ENCODE measurements at regions not wholly inside any gene's neighbourhood (a gene's known extent, or its start where the extent isn't known, plus 50 kb on each side); places are given as distances from the start of the nearest gene placed in this dataset.

GRCh38 chrX:144275843-144276242 lies 392.0 kb downstream of the UBE2NL start:
- DNase-seq (ENCODE audit: low read depth, low spot score): no peak
- H3K27me3 ChIP-seq (ENCODE audit: control insufficient read depth, extremely low read depth, insufficient read depth, low read length): no peaks in the 10 kb centered on the region
- H3K9me1 ChIP-seq (ENCODE audit: control insufficient read depth, extremely low read depth, insufficient read depth, low read length): no peaks in the 10 kb centered on the region
- H4K20me1 ChIP-seq (ENCODE audit: control insufficient read depth, extremely low read depth, insufficient read depth, low read length): no peaks in the 10 kb centered on the region
- no peak overlapping the region for H3K4me2 ChIP-seq (ENCODE audit: control insufficient read depth, extremely low read depth, insufficient read depth, low read depth, low read length)
- H2AFZ ChIP-seq (ENCODE audit: control insufficient read depth, low read length): no peak overlapping the region
- no peak overlapping the region for H3K4me3 ChIP-seq (ENCODE audit: control insufficient read depth in 2 of 3, extremely low read depth in 1 of 3, insufficient read depth in 2 of 3, low read depth in 1 of 3, low read length in 3 of 3)
- dilution Hi-C loops (cut with MboI; ENCODE audit: extremely low pct_ligation_motif_present, low sequenced_read_pairs): no loop called here
- no peaks in the 10 kb centered on the region for H3K9me3 ChIP-seq (ENCODE audit: control insufficient read depth, low read depth, low read length)
- no peak overlapping the region for H3K9ac ChIP-seq (ENCODE audit: control insufficient read depth, extremely low read depth, insufficient read depth, low read length)
- no peaks in the 10 kb centered on the region for H3K4me1 ChIP-seq (ENCODE audit: control insufficient read depth, extremely low read depth, insufficient read depth, low read length)
- no peak overlapping the region for H3K27ac ChIP-seq (ENCODE audit: control insufficient read depth, insufficient read depth, low read length)
- TF ChIP-seq, protein P1, sequence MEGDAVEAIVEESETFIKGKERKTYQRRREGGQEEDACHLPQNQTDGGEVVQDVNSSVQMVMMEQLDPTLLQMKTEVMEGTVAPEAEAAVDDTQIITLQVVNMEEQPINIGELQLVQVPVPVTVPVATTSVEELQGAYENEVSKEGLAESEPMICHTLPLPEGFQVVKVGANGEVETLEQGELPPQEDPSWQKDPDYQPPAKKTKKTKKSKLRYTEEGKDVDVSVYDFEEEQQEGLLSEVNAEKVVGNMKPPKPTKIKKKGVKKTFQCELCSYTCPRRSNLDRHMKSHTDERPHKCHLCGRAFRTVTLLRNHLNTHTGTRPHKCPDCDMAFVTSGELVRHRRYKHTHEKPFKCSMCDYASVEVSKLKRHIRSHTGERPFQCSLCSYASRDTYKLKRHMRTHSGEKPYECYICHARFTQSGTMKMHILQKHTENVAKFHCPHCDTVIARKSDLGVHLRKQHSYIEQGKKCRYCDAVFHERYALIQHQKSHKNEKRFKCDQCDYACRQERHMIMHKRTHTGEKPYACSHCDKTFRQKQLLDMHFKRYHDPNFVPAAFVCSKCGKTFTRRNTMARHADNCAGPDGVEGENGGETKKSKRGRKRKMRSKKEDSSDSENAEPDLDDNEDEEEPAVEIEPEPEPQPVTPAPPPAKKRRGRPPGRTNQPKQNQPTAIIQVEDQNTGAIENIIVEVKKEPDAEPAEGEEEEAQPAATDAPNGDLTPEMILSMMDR (optimal IDR thresholded peaks at IDR 0.05 in 1 of 3, IDR thresholded peaks at IDR 0.05 in 1 of 3, conservative IDR thresholded peaks at IDR 0.05 in 1 of 3; ENCODE audit: extremely low read depth in 1 of 3, insufficient read depth in 2 of 3, low read length in 3 of 3): no peak
- TF ChIP-seq EZH2 (IDR thresholded peaks at IDR 0.05; ENCODE audit: low read length): no peak
- FAIRE-seq: no peak
- H3K36me3 ChIP-seq (ENCODE audit: control insufficient read depth in 2 of 2, extremely low read depth in 1 of 2, insufficient read depth in 2 of 2, low read length in 2 of 2): no peaks in the 10 kb centered on the region
- no peaks in the 10 kb centered on the region for H3K79me2 ChIP-seq (ENCODE audit: control insufficient read depth, insufficient read depth, low read length)

- Histone ChIP-seq H2AFZ (ENCODE audit: control insufficient read depth, low read length) (no peak overlapping the region), H3K27me3 (ENCODE audit: control insufficient read depth, extremely low read depth, insufficient read depth, low read length) (no peaks in the 10 kb centered on the region), H3K4me3 (ENCODE audit: control insufficient read depth in 2 of 3, extremely low read depth in 1 of 3, insufficient read depth in 2 of 3, low read depth in 1 of 3, low read length in 3 of 3) (no peak overlapping the region), H3K36me3 (ENCODE audit: control insufficient read depth in 2 of 2, extremely low read depth in 1 of 2, insufficient read depth in 2 of 2, low read length in 2 of 2) (no peaks in the 10 kb centered on the region), H3K9ac (ENCODE audit: control insufficient read depth, extremely low read depth, insufficient read depth, low read length) (no peak overlapping the region), H3K79me2 (ENCODE audit: control insufficient read depth, insufficient read depth, low read length) (no peaks in the 10 kb centered on the region), H3K27ac (ENCODE audit: control insufficient read depth, insufficient read depth, low read length) (no peak overlapping the region), H4K20me1 (ENCODE audit: control insufficient read depth, extremely low read depth, insufficient read depth, low read length) (no peaks in the 10 kb centered on the region), H3K9me1 (ENCODE audit: control insufficient read depth, extremely low read depth, insufficient read depth, low read length) (no peaks in the 10 kb centered on the region), H3K9me3 (ENCODE audit: control insufficient read depth, low read depth, low read length) (no peaks in the 10 kb centered on the region), H3K4me1 (ENCODE audit: control insufficient read depth, extremely low read depth, insufficient read depth, low read length) (no peaks in the 10 kb centered on the region), H3K4me2 (ENCODE audit: control insufficient read depth, extremely low read depth, insufficient read depth, low read depth, low read length) (no peak overlapping the region)
- dilution Hi-C loops (cut with MboI; ENCODE audit: extremely low pct_ligation_motif_present, low sequenced_read_pairs): no loop called here
- no peak for TF ChIP-seq EZH2 (IDR thresholded peaks at IDR 0.05; ENCODE audit: low read length)
- TF ChIP-seq, protein P1 (optimal IDR thresholded peaks at IDR 0.05 in 1 of 3, IDR thresholded peaks at IDR 0.05 in 1 of 3, conservative IDR thresholded peaks at IDR 0.05 in 1 of 3; ENCODE audit: extremely low read depth in 1 of 3, insufficient read depth in 2 of 3, low read length in 3 of 3): no peak
- FAIRE-seq (no peak), DNase-seq (ENCODE audit: low read depth, low spot score) (no peak)
These were observed 409.4 kb downstream of the UBE2NL start for GRCh38 chrX:144293229-144293628.
